Liver (tissue), 8 donors: ENCODE measurements at regions not wholly inside any gene's neighbourhood (a gene's known extent, or its start where the extent isn't known, plus 50 kb on each side); places are given as distances from the start of the nearest gene placed in this dataset.

ENCODE experiments used
- DNase-seq: peaks from one replicate; pipeline ENCODE4 v3.0.0-alpha.2; 2017; ENCODE audit warnings: low spot score
- H3K27ac ChIP-seq, 2 donors: one replicate each; pipeline ENCODE4 v1.7.0; 2013; ENCODE audit warnings: inconsistent platforms in 2 of 2, low read length in 2 of 2, control low read depth in 1 of 2, low read depth in 1 of 2, mild to moderate bottlenecking in 1 of 2
- H3K27me3 ChIP-seq, 4 donors: one replicate each; pipeline versions ENCODE4 v1.6.1 to v1.7.0; 2013; ENCODE audit warnings: low read length in 3 of 4, inconsistent platforms in 1 of 4, mild to moderate bottlenecking in 1 of 4, moderate library complexity in 1 of 4; ENCODE audit not compliant: control insufficient read depth in 4 of 4, insufficient read depth in 4 of 4
- H3K36me3 ChIP-seq, 4 donors: one replicate each; pipeline versions ENCODE4 v1.6.1 to v1.7.0; 2013; ENCODE audit warnings: low read length in 3 of 4, mild to moderate bottlenecking in 3 of 4, low read depth in 1 of 4, moderate library complexity in 1 of 4; ENCODE audit not compliant: control insufficient read depth in 4 of 4, insufficient read depth in 3 of 4
- H3K4me1 ChIP-seq, 4 donors: one replicate each; pipeline versions ENCODE4 v1.6.1 to v1.7.0; 2013; ENCODE audit warnings: low read length in 3 of 4, mild to moderate bottlenecking in 3 of 4, moderate library complexity in 1 of 4; ENCODE audit not compliant: control insufficient read depth in 4 of 4, insufficient read depth in 4 of 4
- H3K4me3 ChIP-seq, 3 donors: one replicate each; pipeline versions ENCODE4 v1.6.1 to v1.7.0; 2013; ENCODE audit warnings: low read length in 3 of 3, control low read depth in 1 of 3, low read depth in 1 of 3, mild to moderate bottlenecking in 1 of 3
- H3K9ac ChIP-seq, 2 donors: one replicate each; pipeline ENCODE4 v1.7.0; 2013; ENCODE audit warnings: low read length in 2 of 2, mild to moderate bottlenecking in 2 of 2, moderate library complexity in 2 of 2, control low read depth in 1 of 2, low read depth in 1 of 2
- H3K9me3 ChIP-seq, 4 donors: one replicate each; pipeline versions ENCODE4 v1.6.1 to v1.7.0; 2013; ENCODE audit warnings: low read length in 3 of 4; ENCODE audit not compliant: control insufficient read depth in 4 of 4
- EGR1 ChIP-seq, 2 donors: IDR thresholded peaks; 2 replicates each; pipeline ENCODE4 v1.6.1; 2016 to 2018; ENCODE audit warnings: antibody characterized with exemption in 2 of 2, low read depth in 2 of 2
- FOXA1 ChIP-seq: IDR thresholded peaks from 2 replicates; pipeline ENCODE4 v1.6.1; 2016; ENCODE audit warnings: antibody characterized with exemption
- FOXA2 ChIP-seq: IDR thresholded peaks from 2 replicates; pipeline ENCODE4 v1.6.1; 2016; ENCODE audit warnings: antibody characterized with exemption
- GABPA ChIP-seq, 2 donors: IDR thresholded peaks in 1 of 2; conservative IDR thresholded peaks in 1 of 2; 2 replicates each; pipeline ENCODE4 v1.6.1; 2016; ENCODE audit warnings: antibody characterized with exemption in 2 of 2, mild to moderate bottlenecking in 1 of 2, moderate library complexity in 1 of 2
- HNF4A ChIP-seq, 2 donors: conservative IDR thresholded peaks; 2 replicates each; pipeline ENCODE4 v1.6.1; 2016; ENCODE audit warnings: antibody characterized with exemption in 2 of 2, mild to moderate bottlenecking in 2 of 2
- HNF4G ChIP-seq: IDR thresholded peaks from 2 replicates; pipeline ENCODE4 v1.6.1; 2016; ENCODE audit warnings: antibody characterized with exemption
- JUND ChIP-seq, 2 donors: IDR thresholded peaks; 2 replicates each; pipeline ENCODE4 v1.6.1; 2016; ENCODE audit warnings: antibody characterized with exemption in 2 of 2
- NR2F2 ChIP-seq: IDR thresholded peaks from 2 replicates; pipeline ENCODE4 v1.6.1; 2016; ENCODE audit warnings: antibody characterized with exemption
- RAD21 ChIP-seq, 2 donors: IDR thresholded peaks; 2 replicates each; pipeline ENCODE4 v1.6.1; 2016; ENCODE audit warnings: antibody characterized with exemption in 2 of 2, mild to moderate bottlenecking in 2 of 2
- RXRA ChIP-seq, 2 donors: IDR thresholded peaks; 2 replicates each; pipeline ENCODE4 v1.6.1; 2017 to 2018; ENCODE audit warnings: antibody characterized with exemption in 2 of 2, mild to moderate bottlenecking in 1 of 2
- SP1 ChIP-seq: IDR thresholded peaks from 2 replicates; pipeline ENCODE4 v1.6.1; 2018; ENCODE audit warnings: antibody characterized with exemption, mild to moderate bottlenecking
- TAF1 ChIP-seq: conservative IDR thresholded peaks from 2 replicates; pipeline ENCODE4 v1.6.1; 2016; ENCODE audit warnings: antibody characterized with exemption, mild to moderate bottlenecking
- YY1 ChIP-seq: IDR thresholded peaks from 2 replicates; pipeline ENCODE4 v1.6.1; 2016; ENCODE audit warnings: antibody characterized with exemption, mild to moderate bottlenecking
- WGBS: extraction: QIAGEN DNeasy Blood & Tissue Kit; methylation state at CpG from one replicate; pipeline ENCODE4 v1.1.7; 2013; 5-methylcytosine and 5-hydroxymethylcytosine counted together
- TF ChIP-seq, protein P1 (sequence below): IDR thresholded peaks from 2 replicates; pipeline ENCODE4 v1.6.1; 2016; ENCODE audit warnings: antibody characterized with exemption
- TF ChIP-seq, protein P2 (sequence below): IDR thresholded peaks from 2 replicates; pipeline ENCODE4 v1.6.1; 2016; ENCODE audit warnings: antibody characterized with exemption
- TF ChIP-seq, protein P3 (sequence below): IDR thresholded peaks from 2 replicates; pipeline ENCODE4 v1.6.1; 2016; ENCODE audit warnings: antibody characterized with exemption
- TF ChIP-seq, protein P4 (sequence below): fragments of 150-350 bp; IDR thresholded peaks from 2 replicates; pipeline ENCODE4 v1.5.1; 2017; ENCODE audit warnings: improper control_type of control experiment, low read depth, low read length; ENCODE audit not compliant: missing input control
- TF ChIP-seq, protein P5 (sequence below): IDR thresholded peaks from 2 replicates; pipeline ENCODE4 v1.6.1; 2016; ENCODE audit warnings: antibody characterized with exemption, mild to moderate bottlenecking
- donor health status: healthy.
- donor health status: healthy.
- donor health status: healthy.
- donor health status: healthy.
- donor health status: healthy.

DNA sequence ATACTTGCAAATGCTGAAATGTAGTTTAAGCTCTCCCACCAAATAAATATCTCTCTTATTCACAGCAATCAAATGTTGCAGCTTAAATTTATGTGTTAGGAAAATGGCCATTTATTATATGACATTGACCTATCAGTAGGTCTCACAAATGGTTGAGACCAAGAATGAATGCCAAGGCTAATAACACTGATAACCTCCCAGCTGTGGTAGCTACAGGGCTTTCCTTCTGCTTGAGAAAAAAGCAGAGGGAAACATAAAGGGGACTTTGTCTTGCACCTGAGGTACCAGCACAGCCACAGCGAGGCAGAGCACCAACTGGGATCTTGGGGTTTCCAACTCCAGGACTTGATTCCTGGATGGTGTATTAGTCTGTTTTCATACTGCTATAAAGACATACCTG lies 73.1 kb upstream of the TTC14 start (continued):
- TF ChIP-seq, protein P1, sequence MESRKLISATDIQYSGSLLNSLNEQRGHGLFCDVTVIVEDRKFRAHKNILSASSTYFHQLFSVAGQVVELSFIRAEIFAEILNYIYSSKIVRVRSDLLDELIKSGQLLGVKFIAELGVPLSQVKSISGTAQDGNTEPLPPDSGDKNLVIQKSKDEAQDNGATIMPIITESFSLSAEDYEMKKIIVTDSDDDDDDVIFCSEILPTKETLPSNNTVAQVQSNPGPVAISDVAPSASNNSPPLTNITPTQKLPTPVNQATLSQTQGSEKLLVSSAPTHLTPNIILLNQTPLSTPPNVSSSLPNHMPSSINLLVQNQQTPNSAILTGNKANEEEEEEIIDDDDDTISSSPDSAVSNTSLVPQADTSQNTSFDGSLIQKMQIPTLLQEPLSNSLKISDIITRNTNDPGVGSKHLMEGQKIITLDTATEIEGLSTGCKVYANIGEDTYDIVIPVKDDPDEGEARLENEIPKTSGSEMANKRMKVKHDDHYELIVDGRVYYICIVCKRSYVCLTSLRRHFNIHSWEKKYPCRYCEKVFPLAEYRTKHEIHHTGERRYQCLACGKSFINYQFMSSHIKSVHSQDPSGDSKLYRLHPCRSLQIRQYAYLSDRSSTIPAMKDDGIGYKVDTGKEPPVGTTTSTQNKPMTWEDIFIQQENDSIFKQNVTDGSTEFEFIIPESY: no peak
- TF ChIP-seq, protein P2, sequence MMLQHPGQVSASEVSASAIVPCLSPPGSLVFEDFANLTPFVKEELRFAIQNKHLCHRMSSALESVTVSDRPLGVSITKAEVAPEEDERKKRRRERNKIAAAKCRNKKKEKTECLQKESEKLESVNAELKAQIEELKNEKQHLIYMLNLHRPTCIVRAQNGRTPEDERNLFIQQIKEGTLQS: no peak
- no peak for TF ChIP-seq RAD21 (IDR thresholded peaks at IDR 0.05)

DNA sequence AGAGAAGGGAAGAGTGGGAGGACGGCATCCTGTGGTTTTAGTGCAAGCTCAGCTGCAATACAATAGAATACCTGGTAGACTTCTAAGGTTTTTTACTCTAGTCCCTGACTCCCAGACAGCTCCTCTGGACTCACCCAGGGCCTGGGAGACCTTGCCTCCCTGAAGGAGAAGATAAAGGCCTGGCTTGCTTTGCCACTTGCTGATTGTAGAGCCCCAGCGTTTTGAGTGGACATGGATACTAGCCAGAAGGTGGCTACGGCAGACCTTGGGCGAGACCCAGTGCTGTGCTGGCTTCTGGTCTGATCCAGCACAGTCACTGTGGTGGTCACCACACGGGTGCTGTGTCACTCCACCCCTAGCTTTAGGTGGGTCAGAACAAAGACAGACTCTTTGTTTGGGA lies 72.2 kb upstream of the TTC14 start:
- no peaks in the 10 kb centered on the region for H3K27me3 ChIP-seq
- no peaks in the 10 kb centered on the region for H3K4me1 ChIP-seq
- WGBS: 70% methylated on average over 5 of the region's 5 CpGs
- H3K9me3 ChIP-seq: peaks cover 0 to 2% (median under 1%) of the 10 kb centered on the region in 4 donors
- H3K9ac ChIP-seq: no peak overlapping the region
- H3K36me3 ChIP-seq: no peaks in the 10 kb centered on the region
- no peak for TF ChIP-seq YY1
- no peak for TF ChIP-seq SP1
- TF ChIP-seq, protein P3, sequence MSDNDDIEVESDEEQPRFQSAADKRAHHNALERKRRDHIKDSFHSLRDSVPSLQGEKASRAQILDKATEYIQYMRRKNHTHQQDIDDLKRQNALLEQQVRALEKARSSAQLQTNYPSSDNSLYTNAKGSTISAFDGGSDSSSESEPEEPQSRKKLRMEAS: no peak
- TF ChIP-seq TAF1: no peak
- TF ChIP-seq, protein P2: no peak
- TF ChIP-seq GABPA (IDR thresholded peaks at IDR 0.05 in 1 of 2, conservative IDR thresholded peaks at IDR 0.05 in 1 of 2): no peak
- TF ChIP-seq EGR1 (IDR thresholded peaks at IDR 0.05; ENCODE audit: low read depth in 2 of 2): no peak
- no peak for TF ChIP-seq HNF4G
- TF ChIP-seq, protein P1: no peak
- TF ChIP-seq, protein P4, sequence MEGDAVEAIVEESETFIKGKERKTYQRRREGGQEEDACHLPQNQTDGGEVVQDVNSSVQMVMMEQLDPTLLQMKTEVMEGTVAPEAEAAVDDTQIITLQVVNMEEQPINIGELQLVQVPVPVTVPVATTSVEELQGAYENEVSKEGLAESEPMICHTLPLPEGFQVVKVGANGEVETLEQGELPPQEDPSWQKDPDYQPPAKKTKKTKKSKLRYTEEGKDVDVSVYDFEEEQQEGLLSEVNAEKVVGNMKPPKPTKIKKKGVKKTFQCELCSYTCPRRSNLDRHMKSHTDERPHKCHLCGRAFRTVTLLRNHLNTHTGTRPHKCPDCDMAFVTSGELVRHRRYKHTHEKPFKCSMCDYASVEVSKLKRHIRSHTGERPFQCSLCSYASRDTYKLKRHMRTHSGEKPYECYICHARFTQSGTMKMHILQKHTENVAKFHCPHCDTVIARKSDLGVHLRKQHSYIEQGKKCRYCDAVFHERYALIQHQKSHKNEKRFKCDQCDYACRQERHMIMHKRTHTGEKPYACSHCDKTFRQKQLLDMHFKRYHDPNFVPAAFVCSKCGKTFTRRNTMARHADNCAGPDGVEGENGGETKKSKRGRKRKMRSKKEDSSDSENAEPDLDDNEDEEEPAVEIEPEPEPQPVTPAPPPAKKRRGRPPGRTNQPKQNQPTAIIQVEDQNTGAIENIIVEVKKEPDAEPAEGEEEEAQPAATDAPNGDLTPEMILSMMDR: no peak
- TF ChIP-seq FOXA1: no peak
- TF ChIP-seq NR2F2: no peak
- no peak for TF ChIP-seq FOXA2
- no peak for TF ChIP-seq RAD21 (IDR thresholded peaks at IDR 0.05)
- TF ChIP-seq HNF4A (conservative IDR thresholded peaks at IDR 0.05): no peak
- TF ChIP-seq, protein P5, sequence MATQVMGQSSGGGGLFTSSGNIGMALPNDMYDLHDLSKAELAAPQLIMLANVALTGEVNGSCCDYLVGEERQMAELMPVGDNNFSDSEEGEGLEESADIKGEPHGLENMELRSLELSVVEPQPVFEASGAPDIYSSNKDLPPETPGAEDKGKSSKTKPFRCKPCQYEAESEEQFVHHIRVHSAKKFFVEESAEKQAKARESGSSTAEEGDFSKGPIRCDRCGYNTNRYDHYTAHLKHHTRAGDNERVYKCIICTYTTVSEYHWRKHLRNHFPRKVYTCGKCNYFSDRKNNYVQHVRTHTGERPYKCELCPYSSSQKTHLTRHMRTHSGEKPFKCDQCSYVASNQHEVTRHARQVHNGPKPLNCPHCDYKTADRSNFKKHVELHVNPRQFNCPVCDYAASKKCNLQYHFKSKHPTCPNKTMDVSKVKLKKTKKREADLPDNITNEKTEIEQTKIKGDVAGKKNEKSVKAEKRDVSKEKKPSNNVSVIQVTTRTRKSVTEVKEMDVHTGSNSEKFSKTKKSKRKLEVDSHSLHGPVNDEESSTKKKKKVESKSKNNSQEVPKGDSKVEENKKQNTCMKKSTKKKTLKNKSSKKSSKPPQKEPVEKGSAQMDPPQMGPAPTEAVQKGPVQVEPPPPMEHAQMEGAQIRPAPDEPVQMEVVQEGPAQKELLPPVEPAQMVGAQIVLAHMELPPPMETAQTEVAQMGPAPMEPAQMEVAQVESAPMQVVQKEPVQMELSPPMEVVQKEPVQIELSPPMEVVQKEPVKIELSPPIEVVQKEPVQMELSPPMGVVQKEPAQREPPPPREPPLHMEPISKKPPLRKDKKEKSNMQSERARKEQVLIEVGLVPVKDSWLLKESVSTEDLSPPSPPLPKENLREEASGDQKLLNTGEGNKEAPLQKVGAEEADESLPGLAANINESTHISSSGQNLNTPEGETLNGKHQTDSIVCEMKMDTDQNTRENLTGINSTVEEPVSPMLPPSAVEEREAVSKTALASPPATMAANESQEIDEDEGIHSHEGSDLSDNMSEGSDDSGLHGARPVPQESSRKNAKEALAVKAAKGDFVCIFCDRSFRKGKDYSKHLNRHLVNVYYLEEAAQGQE: no peak
- TF ChIP-seq RXRA (IDR thresholded peaks at IDR 0.05): no peak
- TF ChIP-seq JUND (IDR thresholded peaks at IDR 0.05): no peak
- H3K4me3 ChIP-seq: no peak overlapping the region
- no peak overlapping the region for H3K27ac ChIP-seq
- DNase-seq: no peak
